Nephron (organoid): ENCODE measurements at regions not wholly inside any gene's neighbourhood (a gene's known extent, or its start where the extent isn't known, plus 50 kb on each side); places are given as distances from the start of the nearest gene placed in this dataset.

ENCODE experiments used
- H3K27ac Mint-ChIP-seq, 3 experiments: 2 replicates each; pipeline ENCODE4 v1.8.0; 2020; ENCODE audit warnings: mixed read lengths in 3 of 3, mild to moderate bottlenecking in 2 of 3, moderate library complexity in 1 of 3
- H3K27me3 Mint-ChIP-seq: 2 replicates; pipeline ENCODE4 v1.8.0; 2021; ENCODE audit warnings: low read depth, mild to moderate bottlenecking, moderate library complexity, mixed read lengths
- H3K36me3 Mint-ChIP-seq: 2 replicates; pipeline ENCODE4 v1.8.0; 2020; ENCODE audit warnings: low read depth, mixed read lengths
- H3K4me1 Mint-ChIP-seq: 2 replicates; pipeline ENCODE4 v1.8.0; 2020; ENCODE audit warnings: mixed read lengths
- H3K4me3 Mint-ChIP-seq, 3 experiments: 2 replicates each; pipeline ENCODE4 v1.8.0; 2020; ENCODE audit warnings: mild to moderate bottlenecking in 3 of 3, mixed read lengths in 3 of 3, moderate library complexity in 2 of 3
- H3K9me3 Mint-ChIP-seq: 2 replicates; pipeline ENCODE4 v1.8.0; 2020; ENCODE audit warnings: mixed read lengths
- TF ChIP-seq, protein P1 (sequence below), 3 experiments: fragments of 200-600 bp; sonication (generic); IDR thresholded peaks; one replicate each; pipeline ENCODE4 v1.5.0; 2021; ENCODE audit warnings: antibody characterized with exemption in 3 of 3; ENCODE audit not compliant: unreplicated experiment in 3 of 3

DNA sequence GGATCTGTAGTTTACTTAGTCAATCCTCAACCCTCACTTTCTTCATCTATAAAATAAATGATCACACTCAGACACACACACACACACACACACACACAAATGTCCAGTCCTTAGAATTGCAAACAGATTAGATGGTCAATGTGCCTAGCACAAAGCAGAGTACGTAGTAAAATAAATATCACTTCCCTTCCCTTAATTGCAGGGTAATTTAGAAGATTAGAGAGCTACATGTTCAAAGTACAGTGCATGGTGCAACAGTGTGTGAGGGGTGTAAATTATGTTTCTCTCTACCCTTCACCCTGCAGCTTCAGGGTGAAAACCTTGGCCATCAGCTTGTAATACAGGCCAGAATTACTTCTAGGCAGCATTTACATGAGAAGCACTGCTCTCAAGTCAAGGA is 187.0 kb upstream of the GHITM start:
- Mint-ChIP-seq H3K27ac (no peak overlapping the region), H3K27me3 (peaks cover 9% of the 10 kb centered on the region), H3K36me3 (no peaks in the 10 kb centered on the region), H3K4me3 (no peak overlapping the region), H3K4me1 (peaks cover 5% of the 10 kb centered on the region), H3K9me3 (no peaks in the 10 kb centered on the region)
- TF ChIP-seq, protein P1, sequence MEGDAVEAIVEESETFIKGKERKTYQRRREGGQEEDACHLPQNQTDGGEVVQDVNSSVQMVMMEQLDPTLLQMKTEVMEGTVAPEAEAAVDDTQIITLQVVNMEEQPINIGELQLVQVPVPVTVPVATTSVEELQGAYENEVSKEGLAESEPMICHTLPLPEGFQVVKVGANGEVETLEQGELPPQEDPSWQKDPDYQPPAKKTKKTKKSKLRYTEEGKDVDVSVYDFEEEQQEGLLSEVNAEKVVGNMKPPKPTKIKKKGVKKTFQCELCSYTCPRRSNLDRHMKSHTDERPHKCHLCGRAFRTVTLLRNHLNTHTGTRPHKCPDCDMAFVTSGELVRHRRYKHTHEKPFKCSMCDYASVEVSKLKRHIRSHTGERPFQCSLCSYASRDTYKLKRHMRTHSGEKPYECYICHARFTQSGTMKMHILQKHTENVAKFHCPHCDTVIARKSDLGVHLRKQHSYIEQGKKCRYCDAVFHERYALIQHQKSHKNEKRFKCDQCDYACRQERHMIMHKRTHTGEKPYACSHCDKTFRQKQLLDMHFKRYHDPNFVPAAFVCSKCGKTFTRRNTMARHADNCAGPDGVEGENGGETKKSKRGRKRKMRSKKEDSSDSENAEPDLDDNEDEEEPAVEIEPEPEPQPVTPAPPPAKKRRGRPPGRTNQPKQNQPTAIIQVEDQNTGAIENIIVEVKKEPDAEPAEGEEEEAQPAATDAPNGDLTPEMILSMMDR (IDR thresholded peaks at IDR 0.05; ENCODE audit: unreplicated experiment in 3 of 3), result no peak

DNA sequence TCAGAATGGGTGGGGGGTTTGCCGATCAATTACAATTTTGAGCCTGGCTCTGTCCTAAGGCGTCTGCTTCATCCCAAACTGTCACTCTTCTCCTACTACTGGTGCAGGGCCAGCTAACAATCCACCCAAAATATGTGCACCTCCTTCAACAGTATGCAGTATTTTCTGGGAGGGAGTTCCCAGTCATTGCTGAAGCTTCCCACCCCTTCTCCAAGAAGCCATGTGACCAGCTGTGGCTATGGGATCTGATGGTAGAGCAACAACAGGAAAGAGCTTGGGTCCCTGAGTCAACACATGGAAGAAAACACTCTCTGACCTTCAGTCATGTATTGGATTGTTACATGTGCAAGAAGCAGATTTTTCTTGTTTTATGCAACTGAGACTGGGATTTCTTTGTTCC is 185.7 kb upstream of the GHITM start:
- no peaks in the 10 kb centered on the region for H3K9me3 Mint-ChIP-seq
- TF ChIP-seq, protein P1 (IDR thresholded peaks at IDR 0.05; ENCODE audit: unreplicated experiment in 3 of 3), result no peak
- peaks cover 15% of the 10 kb centered on the region for H3K27me3 Mint-ChIP-seq
- no peak overlapping the region for H3K27ac Mint-ChIP-seq
- H3K36me3 Mint-ChIP-seq, result no peaks in the 10 kb centered on the region
- H3K4me1 Mint-ChIP-seq, result peaks cover 5% of the 10 kb centered on the region
- no peak overlapping the region for H3K4me3 Mint-ChIP-seq

DNA sequence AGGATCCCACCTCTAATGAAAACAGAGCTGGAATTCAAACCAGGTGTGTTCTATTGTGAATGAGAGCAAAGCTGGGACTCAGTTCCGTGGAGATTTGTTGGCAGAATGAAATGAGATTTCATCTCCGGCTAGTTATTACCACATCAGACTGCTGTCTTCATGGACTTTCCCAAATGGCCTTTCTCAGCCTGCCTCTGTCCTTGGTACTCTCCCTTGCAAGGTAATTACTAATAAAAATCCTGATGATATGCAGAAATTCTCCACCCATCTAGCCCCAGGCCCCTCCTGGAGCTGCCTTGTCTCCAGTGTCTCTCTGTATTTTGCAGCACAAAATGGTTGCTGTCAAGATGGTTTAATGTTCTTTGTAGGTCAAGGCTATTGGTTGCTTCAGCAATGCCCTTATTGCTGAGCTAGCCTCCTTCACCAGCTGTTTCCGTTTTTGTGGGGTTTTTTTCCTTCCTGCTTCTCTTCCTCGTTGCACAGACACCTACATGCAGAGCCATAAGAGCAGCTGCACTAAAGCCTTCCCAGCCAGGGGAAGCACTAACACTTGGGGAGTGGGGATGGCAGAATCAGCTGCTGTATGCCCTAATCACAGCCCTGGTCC is 185.0 kb upstream of the GHITM start:
- Mint-ChIP-seq H3K27ac (no peak overlapping the region), H3K4me3 (no peak overlapping the region), H3K36me3 (no peaks in the 10 kb centered on the region), H3K9me3 (no peaks in the 10 kb centered on the region), H3K27me3 (peaks cover 12% of the 10 kb centered on the region), H3K4me1 (peaks cover 5% of the 10 kb centered on the region)
- TF ChIP-seq, protein P1 (IDR thresholded peaks at IDR 0.05; ENCODE audit: unreplicated experiment in 3 of 3), result no peak

DNA sequence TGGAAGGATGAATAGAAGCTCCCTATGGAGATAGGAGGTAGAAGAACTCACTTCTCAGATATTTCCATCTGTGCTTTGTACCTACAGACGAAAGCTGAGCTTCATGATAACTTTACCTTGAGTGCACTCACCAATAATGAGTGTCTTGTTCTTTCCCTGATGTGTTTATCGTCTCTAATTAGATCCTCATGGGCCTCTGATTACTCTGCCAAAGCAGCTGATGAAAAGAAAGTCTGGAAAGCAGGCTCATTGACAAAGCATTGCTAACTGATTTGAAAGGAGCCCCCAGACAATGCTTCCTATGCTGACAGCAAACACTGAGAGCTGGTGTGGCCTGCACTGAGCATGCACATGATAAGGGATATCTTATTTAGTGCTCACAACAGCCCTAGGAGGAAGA is 183.9 kb upstream of the GHITM start:
- peaks cover 12% of the 10 kb centered on the region for H3K27me3 Mint-ChIP-seq
- TF ChIP-seq, protein P1 (IDR thresholded peaks at IDR 0.05; ENCODE audit: unreplicated experiment in 3 of 3), result no peak
- H3K4me3 Mint-ChIP-seq, result no peak overlapping the region
- no peaks in the 10 kb centered on the region for H3K9me3 Mint-ChIP-seq
- H3K4me1 Mint-ChIP-seq, result peaks cover 5% of the 10 kb centered on the region
- H3K27ac Mint-ChIP-seq, result no peak overlapping the region
- H3K36me3 Mint-ChIP-seq, result no peaks in the 10 kb centered on the region

DNA sequence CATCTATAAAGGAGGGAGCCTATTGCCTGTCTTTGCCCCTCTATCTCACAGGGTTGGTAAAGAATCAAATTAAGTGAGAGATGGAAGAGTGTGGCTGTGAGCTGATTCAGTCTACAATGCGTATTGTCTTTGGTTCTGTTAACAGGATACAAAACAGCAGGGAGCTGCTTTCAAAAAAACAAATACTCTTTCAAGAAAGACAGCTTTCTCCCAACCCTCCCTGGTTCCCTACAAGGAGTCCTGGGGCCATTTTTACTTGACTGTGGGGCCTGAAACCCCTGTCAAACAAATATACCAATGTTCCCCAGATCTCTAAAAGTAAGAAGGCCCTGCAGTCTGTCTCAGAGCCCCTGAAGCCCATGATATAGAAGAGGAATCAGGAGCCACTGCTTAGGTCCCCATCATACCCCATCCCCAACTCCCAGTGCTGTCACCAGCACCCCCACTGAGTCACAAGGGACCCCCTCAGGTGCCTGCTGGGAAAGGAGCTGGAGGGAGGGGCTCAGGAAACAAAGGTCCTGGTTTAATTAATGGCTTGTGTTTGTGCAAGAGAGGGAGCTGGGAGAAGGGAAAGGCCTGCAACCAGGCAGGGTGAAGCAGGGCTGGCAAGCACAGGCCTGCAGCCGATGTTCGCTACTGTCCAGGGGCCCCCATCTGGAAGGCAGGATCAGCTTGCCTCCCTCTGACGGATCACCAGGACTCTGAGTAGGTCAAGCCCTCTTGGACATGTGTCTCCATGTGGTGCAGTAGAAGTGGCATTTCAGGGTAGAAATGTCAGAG is 182.0 kb upstream of the GHITM start:
- Mint-ChIP-seq H3K9me3 (no peaks in the 10 kb centered on the region), H3K27ac (no peak overlapping the region), H3K36me3 (no peaks in the 10 kb centered on the region), H3K27me3 (peaks cover 12% of the 10 kb centered on the region), H3K4me1 (peaks cover 5% of the 10 kb centered on the region), H3K4me3 (no peak overlapping the region)
- TF ChIP-seq, protein P1 (IDR thresholded peaks at IDR 0.05; ENCODE audit: unreplicated experiment in 3 of 3), result no peak

DNA sequence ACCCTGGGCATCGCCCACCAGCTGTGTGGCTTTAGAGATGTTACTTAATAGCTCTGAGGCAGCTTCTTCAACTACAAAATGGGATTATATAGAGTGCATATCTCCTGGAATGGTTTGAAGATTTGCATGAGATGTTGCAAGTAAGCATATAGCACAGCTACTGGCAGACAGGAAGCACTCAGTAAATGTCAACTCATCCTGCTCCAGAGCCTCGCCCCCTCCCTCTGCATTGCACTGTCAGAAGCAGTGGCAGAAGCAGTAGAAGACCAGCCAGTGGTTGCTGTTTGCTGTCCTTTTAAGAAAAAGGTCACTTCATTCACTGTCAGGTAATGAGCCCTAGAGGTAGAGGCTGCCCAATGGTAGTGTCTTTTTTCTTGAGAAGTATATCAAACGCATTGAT is 180.0 kb upstream of the GHITM start:
- peaks cover 7% of the 10 kb centered on the region for H3K27me3 Mint-ChIP-seq
- H3K36me3 Mint-ChIP-seq, result no peaks in the 10 kb centered on the region
- TF ChIP-seq, protein P1 (IDR thresholded peaks at IDR 0.05; ENCODE audit: unreplicated experiment in 3 of 3), result no peak
- H3K4me3 Mint-ChIP-seq, result no peak overlapping the region
- no peak overlapping the region for H3K27ac Mint-ChIP-seq
- no peaks in the 10 kb centered on the region for H3K9me3 Mint-ChIP-seq
- H3K4me1 Mint-ChIP-seq, result peaks cover 3% of the 10 kb centered on the region
